Stomach (tissue), 4 donors: ENCODE measurements at regions not wholly inside any gene's neighbourhood (a gene's known extent, or its start where the extent isn't known, plus 50 kb on each side); places are given as distances from the start of the nearest gene placed in this dataset.

Experiments
- POLR2A ChIP-seq, 4 donors: fragments of 450-650 bp; IDR thresholded peaks; one replicate each; pipeline ENCODE4 v1.6.1; 2016; ENCODE audit warnings: antibody characterized with exemption in 4 of 4, control low read depth in 2 of 4, mild to moderate bottlenecking in 1 of 4, moderate library complexity in 1 of 4
- TF ChIP-seq, protein P1 (sequence below), 7 experiments: fragments of 450-650 bp in 4 of 7; fragments of 200-600 bp in 3 of 7; sonication (generic) in 3 of 7; IDR thresholded peaks; one replicate each; pipeline ENCODE4 v1.5.1; 2016 to 2019; ENCODE audit warnings: antibody characterized with exemption in 7 of 7, control low read depth in 2 of 7, mild to moderate bottlenecking in 1 of 7

DNA sequence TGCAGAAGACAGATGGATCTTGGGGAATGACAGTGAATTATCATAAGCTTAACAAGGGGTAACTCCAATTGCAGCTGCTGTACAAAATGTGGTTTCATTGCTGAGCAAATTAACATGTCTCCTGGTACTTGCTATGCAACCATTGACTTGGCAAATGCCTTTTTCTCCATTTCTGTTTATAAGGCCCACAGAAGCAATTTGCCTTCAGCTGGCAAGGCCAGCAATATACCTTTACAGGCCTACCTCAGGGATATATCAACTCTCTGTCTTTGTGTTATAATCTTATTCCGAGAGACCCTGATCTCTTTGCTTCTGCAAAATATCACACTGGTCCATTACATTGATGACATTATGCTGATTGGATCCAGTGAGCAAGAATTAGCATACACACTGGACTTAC, 52.7 kb upstream of the KIAA0040 start:
- TF ChIP-seq, protein P1, sequence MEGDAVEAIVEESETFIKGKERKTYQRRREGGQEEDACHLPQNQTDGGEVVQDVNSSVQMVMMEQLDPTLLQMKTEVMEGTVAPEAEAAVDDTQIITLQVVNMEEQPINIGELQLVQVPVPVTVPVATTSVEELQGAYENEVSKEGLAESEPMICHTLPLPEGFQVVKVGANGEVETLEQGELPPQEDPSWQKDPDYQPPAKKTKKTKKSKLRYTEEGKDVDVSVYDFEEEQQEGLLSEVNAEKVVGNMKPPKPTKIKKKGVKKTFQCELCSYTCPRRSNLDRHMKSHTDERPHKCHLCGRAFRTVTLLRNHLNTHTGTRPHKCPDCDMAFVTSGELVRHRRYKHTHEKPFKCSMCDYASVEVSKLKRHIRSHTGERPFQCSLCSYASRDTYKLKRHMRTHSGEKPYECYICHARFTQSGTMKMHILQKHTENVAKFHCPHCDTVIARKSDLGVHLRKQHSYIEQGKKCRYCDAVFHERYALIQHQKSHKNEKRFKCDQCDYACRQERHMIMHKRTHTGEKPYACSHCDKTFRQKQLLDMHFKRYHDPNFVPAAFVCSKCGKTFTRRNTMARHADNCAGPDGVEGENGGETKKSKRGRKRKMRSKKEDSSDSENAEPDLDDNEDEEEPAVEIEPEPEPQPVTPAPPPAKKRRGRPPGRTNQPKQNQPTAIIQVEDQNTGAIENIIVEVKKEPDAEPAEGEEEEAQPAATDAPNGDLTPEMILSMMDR (IDR thresholded peaks at IDR 0.05), result no peak
- TF ChIP-seq POLR2A (IDR thresholded peaks at IDR 0.05), result no peak
